ENCODE measurements at regions not wholly inside any gene's neighbourhood (a gene's known extent, or its start where the extent isn't known, plus 50 kb on each side); places are given as distances from the start of the nearest gene placed in this dataset.

GRCh38 chr1:96387785-96388184 is 333.8 kb upstream of the PTBP2 start:
- Mint-ChIP-seq H3K9me3 (peaks cover 7% of the 10 kb centered on the region), H3K4me3 (no peak overlapping the region), H3K4me1 (ENCODE audit: low read depth) (peaks cover 15% of the 10 kb centered on the region), H3K36me3 (ENCODE audit: low read depth) (no peaks in the 10 kb centered on the region), H3K27me3 (ENCODE audit: insufficient read depth) (peaks cover 18% of the 10 kb centered on the region), H3K27ac (no peak overlapping the region)
- TF ChIP-seq CTCF (IDR thresholded peaks at IDR 0.05) = no peak
- DNase-seq = no peak

DNA sequence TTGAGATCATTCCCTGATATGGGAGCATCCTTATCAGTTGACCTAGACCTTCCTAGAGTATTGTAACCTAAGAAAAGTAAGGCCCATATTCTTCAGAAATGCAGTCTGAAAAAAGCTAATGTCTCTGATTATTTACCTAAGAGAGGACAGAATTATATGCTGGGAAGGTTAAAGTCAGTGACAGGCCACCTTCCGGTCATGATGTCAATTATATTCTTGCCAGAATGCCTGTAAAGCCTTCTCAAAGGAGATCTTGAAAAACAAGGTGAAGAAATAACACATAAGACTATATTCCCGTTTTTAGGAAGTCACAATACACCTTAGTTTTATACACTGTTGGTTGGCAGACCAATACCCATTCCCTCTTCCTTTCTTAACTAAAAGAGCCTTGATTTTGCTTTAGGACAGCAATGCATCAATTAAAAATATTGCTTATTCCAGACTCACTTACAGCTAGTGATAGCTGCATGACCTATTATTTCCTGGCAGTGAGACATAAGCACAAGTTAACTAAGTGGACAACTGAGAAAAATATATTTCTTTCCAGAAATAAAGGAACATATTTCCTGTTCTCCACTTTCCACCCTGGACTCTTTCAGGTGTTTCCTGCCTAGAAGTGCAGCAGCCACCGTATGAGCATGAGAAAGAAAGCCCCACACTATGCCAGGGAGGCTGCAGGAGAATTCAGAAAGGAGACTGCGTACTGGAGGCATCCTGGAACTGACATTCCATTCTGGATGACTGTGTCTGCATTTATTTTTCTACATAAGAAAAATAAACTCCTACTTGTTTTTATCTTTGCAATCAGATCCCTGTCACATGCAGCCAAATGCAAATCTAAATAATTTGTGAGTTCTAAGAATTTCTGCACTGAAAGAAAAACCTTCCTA is 332.9 kb upstream of the PTBP2 start:
- peak; percentile 46 for DNase-seq
- no peaks in the 10 kb centered on the region for H3K36me3 Mint-ChIP-seq (ENCODE audit: low read depth)
- H3K4me1 Mint-ChIP-seq (ENCODE audit: low read depth) = peaks cover 15% of the 10 kb centered on the region
- peaks cover 16% of the 10 kb centered on the region for H3K27me3 Mint-ChIP-seq (ENCODE audit: insufficient read depth)
- TF ChIP-seq CTCF (IDR thresholded peaks at IDR 0.05) = no peak
- H3K9me3 Mint-ChIP-seq = no peaks in the 10 kb centered on the region; the same call in 1 of the 2 replicates
- H3K4me3 Mint-ChIP-seq = no peak overlapping the region
- no peak overlapping the region for H3K27ac Mint-ChIP-seq

- Mint-ChIP-seq H3K4me1 (ENCODE audit: low read depth) (no peaks in the 10 kb centered on the region), H3K9me3 (no peaks in the 10 kb centered on the region), H3K36me3 (ENCODE audit: low read depth) (no peaks in the 10 kb centered on the region), H3K27me3 (ENCODE audit: insufficient read depth) (peaks cover 15% of the 10 kb centered on the region), H3K27ac (no peak overlapping the region), H3K4me3 (no peak overlapping the region)
- TF ChIP-seq CTCF (IDR thresholded peaks at IDR 0.05) = no peak
- DNase-seq = no peak
Observed at GRCh38 chr1:96400089-96400488, 321.5 kb upstream of the PTBP2 start.

- DNase-seq = no peak
- no peak for TF ChIP-seq CTCF (IDR thresholded peaks at IDR 0.05)
- no peaks in the 10 kb centered on the region for H3K9me3 Mint-ChIP-seq
- H3K4me1 Mint-ChIP-seq (ENCODE audit: low read depth) = no peaks in the 10 kb centered on the region
- no peaks in the 10 kb centered on the region for H3K36me3 Mint-ChIP-seq (ENCODE audit: low read depth)
- peaks cover 15% of the 10 kb centered on the region for H3K27me3 Mint-ChIP-seq (ENCODE audit: insufficient read depth)
- H3K27ac Mint-ChIP-seq = no peak overlapping the region
- no peak overlapping the region for H3K4me3 Mint-ChIP-seq
Observed at GRCh38 chr1:96409087-96409486, 312.5 kb upstream of the PTBP2 start.

DNA sequence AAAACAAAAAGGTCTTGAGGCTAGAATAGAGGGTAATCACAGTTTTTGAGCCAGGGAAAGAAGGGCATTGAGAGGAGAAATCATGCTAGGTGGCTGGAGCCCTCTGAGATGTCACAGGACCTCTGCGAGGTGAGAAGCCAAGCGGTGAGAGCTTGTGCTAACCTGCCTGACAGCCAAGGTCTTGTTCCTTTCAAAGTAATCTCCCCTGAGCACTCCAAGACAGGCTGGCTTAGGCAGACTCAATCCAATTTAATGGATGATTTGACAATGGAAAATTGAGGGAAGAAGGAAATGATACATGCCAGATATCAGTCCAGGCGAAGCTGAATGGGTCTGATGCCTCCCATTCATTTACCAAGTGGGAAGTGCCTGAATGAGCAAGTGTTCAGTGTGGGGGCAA is 311.9 kb upstream of the PTBP2 start:
- Mint-ChIP-seq H3K36me3 (ENCODE audit: low read depth) (no peaks in the 10 kb centered on the region), H3K27ac (no peak overlapping the region), H3K9me3 (no peaks in the 10 kb centered on the region), H3K4me3 (no peak overlapping the region), H3K27me3 (ENCODE audit: insufficient read depth) (peaks cover 13% of the 10 kb centered on the region), H3K4me1 (ENCODE audit: low read depth) (no peaks in the 10 kb centered on the region)
- TF ChIP-seq CTCF (IDR thresholded peaks at IDR 0.05) = no peak
- no peak for DNase-seq
